HL-60 (cell line): ENCODE measurements at regions not wholly inside any gene's neighbourhood (a gene's known extent, or its start where the extent isn't known, plus 50 kb on each side); places are given as distances from the start of the nearest gene placed in this dataset.

Experiments used
- CTCF ChIP-seq: IDR thresholded peaks from one replicate; pipeline ENCODE4 v1.5.1; 2011; ENCODE audit warnings: low read length, control low read depth, inconsistent platforms; ENCODE audit not compliant: insufficient read depth
- GABPA ChIP-seq: IDR thresholded peaks from 2 replicates; pipeline ENCODE4 v1.6.1; 2012; ENCODE audit warnings: low read depth
- POLR2AphosphoS5 ChIP-seq: IDR thresholded peaks from 2 replicates; pipeline ENCODE4 v1.6.1; 2012; ENCODE audit warnings: low read depth
- TF ChIP-seq, protein P1 (sequence below): IDR thresholded peaks from 2 replicates; pipeline ENCODE4 v1.6.1; 2012; ENCODE audit warnings: low read depth; ENCODE audit not compliant: insufficient replicate concordance

- TF ChIP-seq POLR2AphosphoS5 (no peak), CTCF (no peak), GABPA (no peak)
- TF ChIP-seq, protein P1, sequence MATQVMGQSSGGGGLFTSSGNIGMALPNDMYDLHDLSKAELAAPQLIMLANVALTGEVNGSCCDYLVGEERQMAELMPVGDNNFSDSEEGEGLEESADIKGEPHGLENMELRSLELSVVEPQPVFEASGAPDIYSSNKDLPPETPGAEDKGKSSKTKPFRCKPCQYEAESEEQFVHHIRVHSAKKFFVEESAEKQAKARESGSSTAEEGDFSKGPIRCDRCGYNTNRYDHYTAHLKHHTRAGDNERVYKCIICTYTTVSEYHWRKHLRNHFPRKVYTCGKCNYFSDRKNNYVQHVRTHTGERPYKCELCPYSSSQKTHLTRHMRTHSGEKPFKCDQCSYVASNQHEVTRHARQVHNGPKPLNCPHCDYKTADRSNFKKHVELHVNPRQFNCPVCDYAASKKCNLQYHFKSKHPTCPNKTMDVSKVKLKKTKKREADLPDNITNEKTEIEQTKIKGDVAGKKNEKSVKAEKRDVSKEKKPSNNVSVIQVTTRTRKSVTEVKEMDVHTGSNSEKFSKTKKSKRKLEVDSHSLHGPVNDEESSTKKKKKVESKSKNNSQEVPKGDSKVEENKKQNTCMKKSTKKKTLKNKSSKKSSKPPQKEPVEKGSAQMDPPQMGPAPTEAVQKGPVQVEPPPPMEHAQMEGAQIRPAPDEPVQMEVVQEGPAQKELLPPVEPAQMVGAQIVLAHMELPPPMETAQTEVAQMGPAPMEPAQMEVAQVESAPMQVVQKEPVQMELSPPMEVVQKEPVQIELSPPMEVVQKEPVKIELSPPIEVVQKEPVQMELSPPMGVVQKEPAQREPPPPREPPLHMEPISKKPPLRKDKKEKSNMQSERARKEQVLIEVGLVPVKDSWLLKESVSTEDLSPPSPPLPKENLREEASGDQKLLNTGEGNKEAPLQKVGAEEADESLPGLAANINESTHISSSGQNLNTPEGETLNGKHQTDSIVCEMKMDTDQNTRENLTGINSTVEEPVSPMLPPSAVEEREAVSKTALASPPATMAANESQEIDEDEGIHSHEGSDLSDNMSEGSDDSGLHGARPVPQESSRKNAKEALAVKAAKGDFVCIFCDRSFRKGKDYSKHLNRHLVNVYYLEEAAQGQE: no peak
Observed at GRCh38 chr5:33046091-33046490, 335.0 kb downstream of the NPR3 start.
